NCI-H345 (cell line): ENCODE measurements at regions not wholly inside any gene's neighbourhood (a gene's known extent, or its start where the extent isn't known, plus 50 kb on each side); places are given as distances from the start of the nearest gene placed in this dataset.
"Not testable (repeated sequence)": the region's sequence is repeated elsewhere in the genome, so short reads cannot be mapped to it uniquely, and the experiment has no call there.

Experiments used
- DNase-seq: peaks from one replicate; lab custom pipeline; 2025; lab: John Stamatoyannopoulos, UW

DNA sequence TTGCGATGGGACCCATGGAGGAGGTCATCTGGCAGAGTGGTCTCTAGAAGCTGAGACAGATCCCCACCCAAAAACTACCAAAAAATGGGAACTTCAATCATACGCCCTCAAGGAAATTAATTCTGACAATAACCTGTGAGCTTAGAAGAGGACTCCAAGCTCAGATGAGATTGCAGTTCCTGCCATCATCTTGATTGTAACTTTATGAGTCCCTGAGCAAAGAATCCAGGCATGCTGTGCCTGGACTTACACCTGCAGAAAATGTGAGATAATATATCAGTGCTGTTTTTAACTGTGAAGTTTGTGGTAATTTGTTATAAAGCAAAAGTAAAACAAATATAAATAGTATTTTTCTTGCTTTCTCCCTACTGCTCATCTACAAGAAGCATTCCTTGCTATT lies 299.6 kb upstream of the MBL2 start:
- DNase-seq = no peak

DNA sequence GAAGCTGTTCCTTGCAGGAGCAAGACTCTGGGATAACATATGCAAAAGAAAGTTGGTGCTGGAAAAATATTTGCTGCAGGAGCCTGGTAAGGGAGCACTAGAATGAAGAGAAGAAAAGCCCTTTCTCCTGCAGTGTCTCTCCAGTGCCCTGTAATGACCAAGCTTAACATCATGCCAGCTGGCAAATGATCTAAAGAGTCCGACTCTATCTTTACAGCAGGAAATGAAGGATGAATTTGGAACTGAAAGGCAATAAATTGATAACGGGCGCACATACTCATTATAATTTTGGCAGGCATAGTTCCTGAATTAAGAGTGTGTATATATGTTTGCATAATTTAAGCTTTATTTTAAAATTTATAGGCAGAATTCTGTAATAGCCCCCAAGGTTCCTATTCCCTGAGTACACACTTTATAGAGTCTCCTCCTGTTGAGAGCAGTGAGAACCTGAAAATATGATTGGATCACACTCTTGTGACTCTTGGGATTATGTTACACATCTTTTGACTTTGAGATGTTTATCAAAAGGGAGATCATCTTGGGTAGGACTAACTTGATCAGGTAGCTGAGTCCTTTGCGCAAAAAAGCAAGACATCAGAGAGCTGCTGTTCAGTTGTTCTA lies 299.0 kb upstream of the MBL2 start:
- no peak for DNase-seq

DNA sequence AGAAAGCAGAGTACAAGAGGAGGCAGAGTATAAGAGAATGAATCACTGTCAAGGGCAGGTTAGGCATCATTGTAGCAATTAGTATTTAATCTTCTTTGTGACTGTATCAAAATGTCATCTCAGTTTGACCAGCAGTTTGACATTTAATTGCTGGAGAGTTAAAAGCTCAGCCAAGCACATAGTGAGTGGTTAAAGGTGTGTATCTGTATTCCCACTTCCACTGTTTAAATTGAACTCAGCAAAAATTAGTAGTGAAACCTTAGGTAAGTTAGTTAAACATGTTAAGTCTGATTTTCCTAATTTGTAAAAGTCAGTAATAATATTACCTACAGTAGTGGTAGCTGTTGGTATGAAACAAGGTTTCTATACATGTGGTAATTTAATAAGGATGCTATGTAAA lies 296.4 kb upstream of the MBL2 start:
- no peak for DNase-seq

DNA sequence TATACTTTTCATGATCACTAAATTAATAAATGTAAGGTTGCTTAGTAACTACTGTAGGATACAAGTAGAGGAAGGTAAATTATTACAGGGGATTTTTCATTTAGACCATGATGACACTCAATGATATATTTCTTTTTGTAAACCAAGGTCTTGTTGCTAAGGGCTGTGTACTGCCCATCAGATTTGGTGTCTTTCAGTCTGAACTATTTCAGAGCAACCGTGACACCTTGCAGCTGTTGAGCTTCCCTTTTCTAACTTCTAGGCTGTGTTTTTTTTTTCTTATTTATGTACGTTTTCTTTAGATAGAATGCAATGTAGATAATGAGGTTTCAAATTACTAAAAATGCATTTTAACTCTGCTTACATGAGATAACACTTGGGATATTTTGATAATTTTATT lies 292.0 kb upstream of the MBL2 start:
- no peak for DNase-seq

DNA sequence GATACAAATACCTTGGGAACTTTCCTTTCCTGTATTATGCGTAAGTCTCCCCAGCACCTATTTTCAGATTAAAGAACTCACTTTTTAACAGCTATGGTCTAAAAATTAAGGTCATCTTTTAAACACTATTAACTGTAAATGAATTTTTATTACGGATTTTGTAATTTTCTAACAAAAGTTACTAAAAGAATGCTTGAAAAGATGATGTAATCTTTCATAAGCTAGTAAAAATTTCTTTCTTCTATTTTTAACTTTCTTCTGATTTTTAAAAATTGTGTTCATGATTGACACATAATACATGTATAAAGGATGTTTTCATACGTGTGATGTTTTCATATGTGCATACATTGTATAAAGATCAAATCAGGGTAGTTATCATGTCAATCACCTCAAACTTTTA lies 291.2 kb upstream of the MBL2 start:
- DNase-seq = no peak

DNA sequence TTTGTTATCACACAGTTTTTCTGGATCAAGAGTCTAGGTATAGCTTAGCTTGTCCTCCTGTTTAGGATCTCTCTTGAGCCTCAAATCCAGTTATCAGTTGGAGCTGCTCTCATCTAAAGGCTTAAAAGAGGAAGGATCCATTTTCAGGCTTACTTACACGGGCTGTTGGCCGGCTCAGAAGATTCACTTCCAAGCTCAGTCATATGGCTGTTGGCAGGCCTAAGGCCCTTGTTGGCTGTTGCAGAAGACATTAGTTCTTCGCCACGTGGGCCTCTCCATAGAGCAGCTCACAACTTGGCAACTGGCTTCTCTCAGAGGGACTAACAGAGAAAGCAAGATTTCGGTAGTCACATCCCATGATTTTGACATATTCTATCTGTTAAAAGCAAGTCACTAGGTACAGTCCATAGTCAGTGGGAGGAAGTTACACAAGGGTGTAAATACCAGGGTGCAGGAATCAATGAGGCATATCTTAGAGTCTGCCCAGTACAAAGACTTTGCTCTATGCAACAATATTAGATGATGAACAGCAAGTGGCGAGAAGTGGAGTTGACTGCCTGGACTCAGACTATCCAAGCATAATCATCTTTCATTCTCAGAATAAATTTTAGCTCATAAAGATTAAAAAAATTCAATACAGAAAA lies 280.1 kb upstream of the MBL2 start:
- no peak for DNase-seq

DNA sequence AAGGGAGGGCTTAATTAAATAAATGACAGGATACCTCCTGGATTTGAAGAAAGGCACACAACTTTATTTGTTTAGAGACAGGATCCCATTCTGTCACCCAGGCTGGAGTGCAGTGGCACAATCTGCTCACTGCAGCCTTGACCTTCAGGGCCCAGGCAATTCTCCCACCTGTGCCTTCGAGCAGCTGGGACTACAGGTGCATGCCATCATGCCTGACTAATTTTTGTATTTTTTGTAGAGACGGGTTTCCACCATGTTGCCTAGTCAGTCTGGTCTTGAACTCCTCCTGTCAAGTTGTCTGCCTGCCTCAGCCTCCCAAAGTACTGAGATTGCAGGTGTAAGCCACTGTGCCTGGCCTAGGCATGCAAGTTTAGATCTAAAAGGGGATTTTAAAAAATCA lies 272.7 kb upstream of the MBL2 start:
- DNase-seq = no peak

DNA sequence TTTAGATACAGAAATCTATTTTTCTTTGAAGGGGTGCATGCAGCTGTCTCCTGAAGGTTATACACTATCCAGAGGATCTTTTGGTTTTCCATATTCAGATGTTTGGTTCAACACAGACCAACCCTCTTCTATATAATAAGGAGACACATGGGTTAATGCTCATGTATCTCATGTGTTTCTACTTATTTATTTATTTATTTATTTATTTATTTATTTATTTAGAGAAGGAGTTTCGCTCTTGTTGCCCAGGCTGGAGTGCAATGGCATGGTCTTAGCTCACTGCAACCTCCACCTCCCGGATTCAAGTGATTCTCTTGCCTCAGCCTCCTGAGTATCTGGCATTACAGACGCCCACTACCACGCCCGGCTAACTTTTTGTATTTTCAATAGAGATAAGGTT lies 263.2 kb upstream of the MBL2 start:
- DNase-seq = not testable (repeated sequence)

DNA sequence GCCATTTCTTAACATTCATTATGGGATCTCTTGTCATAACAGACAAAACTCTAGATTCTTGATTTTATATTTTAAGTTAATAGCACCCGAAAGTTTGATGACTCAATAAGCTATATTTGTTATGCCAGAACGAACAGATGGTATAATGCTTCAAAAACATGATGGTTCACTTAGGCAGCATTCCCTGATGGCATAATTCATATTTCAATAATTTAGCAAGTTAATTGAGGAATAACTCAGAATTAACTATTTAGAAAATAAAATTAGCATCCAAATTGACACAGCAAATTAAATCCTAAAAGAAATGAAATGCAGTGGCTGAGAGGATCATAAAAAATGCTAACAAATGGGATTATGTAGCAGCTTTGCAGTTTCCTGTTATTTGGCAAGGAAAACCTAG lies 260.8 kb upstream of the MBL2 start:
- DNase-seq = no peak

DNA sequence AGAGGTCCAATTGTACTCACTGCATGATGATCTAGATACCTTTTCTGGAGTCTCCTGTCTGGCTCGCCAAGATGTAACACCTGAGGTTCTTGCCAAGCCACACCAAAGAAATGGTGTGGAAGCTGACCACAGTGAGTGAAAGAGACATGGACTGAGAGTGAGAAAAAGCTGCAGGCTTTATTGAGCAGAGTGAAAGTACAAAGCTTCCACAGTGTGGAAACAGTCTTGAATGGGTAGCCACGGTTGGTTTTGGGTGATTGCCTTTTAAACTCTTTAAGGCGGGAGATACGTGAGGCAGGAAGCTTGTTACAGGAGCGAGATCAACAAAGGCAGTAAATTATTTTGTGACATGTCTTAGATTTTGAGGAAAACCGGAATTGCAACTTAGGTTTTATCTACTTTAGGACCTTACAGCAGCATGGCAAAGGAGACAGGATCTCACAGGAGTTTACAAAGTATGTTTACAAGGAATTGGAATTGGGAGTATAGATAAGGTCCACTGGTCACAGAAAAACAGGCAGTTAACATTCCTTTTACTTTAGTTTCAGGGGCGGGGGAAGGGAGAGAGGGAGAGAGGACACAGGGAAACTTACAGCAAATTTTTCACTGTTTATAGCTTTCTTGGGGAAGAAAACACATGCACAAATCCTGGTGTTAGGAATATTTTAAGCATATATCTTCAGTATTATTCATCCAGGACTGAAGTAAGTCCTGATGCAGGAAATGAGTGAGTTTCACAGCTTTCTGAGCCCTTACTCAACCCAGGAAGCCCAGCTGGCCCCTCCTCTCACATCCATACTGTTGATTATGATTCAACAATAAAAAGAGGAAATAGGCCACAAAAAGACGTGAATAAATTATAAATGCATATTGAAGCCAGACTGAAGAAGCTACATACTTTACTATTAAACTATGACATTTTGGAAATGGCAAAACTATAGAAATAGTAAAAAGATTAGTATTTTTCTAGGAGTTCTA lies 257.6 kb upstream of the MBL2 start:
- DNase-seq = not testable (repeated sequence)

DNA sequence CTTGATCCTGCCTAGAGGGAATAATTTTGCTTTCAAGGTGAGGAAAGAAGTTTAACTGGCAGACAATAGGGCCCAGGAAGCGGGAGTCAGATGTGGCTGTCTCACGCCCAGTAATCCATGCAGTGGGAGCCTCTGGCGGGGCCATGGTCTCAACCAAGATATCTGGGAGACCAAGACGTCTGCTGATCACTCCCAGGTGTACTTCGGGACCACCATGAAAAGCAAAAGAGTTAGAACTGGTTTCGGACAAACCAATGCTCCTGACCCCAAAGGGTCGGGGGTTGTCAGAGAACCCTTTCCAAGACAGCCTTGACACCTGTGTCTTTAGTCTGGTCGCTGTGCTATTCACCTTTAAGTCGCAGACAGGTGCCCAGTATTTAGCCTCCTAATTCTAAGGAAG lies 256.9 kb upstream of the MBL2 start:
- no peak for DNase-seq

DNA sequence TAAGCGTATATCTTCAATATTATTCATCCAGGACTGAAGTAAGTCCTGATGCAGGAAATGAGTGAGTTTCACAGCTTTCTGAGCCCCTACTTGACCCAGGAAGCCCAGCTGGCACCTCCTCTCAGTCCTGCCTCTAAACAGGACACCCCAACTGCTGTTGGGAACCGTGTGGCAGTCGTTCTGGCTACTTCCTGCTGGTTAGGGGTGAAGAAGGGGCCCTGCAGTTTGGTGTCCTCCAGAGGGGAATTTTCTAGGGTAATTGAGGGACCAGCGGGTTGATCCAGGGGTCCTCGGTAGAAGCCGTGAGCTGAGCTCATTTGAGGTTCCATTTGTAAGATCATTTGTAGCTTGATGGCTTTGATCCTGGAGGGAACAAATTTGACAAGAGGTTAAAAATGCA lies 253.2 kb upstream of the MBL2 start:
- DNase-seq = not testable (repeated sequence)

DNA sequence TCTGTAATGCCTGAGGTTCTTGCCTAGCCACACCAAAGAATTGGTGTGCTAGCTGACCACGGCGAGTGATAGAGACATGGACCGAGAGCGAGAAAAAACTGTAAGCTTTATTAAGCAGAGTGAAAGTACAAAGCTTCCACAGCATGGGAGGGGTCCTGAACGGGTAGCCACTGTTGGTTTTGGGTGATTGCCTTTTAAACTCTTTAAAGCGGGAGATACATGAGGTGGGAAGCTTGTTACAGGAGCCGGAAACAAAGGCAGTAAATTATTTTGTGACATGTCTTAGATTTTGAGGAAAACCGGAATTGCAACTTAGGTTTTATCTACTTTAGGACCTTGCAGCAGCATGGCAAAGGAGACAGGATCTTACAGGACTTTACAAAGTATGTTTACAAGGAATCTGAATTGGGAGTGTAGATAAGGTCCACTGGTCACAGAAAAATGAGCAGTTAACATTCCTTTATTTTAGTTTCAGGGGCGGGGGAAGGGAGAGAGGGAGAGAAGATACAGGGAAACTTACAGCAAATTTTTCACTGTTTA lies 252.7 kb upstream of the MBL2 start:
- no peak for DNase-seq

DNA sequence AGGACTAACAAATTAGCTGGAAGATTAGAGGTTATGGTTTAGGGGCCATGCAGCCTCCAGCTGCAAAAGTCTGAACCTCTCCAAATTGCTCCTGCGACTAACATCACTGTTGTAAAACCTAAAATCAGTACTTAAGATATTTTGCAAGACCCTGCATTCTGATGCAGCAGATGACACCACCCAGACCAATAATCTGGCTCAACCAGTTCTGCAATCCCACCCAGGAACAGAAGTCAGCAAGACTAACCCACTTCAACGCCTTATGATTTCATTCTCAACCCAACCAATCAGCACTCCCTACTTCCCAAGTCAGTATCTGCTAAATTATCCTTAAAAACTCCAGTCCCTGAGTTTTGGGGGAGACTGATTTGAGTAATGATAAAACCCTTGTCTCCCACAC lies 250.8 kb upstream of the MBL2 start:
- DNase-seq = no peak

DNA sequence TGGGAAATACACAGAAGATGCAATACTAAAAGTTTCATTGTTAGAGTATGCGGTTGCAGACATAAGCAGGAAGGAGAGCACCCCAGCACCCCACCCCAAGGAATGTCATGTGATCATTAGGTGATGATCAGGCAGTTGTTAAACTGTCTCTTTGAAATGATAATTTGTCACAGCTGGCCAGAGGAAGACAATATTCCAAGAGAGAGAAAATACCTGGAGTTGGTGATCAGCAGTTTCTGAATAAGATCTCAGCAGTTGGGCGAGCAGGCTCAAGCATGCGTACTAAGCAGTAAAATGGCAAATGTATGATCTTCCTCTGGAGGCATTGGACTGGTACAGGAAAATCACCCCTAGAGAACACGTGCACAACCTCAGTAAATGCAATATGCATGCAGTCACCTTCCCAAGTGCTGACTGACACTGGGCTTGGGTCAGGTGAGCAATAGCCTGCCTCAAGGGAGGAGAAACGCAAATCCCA lies 250.1 kb upstream of the MBL2 start:
- DNase-seq = no peak

DNA sequence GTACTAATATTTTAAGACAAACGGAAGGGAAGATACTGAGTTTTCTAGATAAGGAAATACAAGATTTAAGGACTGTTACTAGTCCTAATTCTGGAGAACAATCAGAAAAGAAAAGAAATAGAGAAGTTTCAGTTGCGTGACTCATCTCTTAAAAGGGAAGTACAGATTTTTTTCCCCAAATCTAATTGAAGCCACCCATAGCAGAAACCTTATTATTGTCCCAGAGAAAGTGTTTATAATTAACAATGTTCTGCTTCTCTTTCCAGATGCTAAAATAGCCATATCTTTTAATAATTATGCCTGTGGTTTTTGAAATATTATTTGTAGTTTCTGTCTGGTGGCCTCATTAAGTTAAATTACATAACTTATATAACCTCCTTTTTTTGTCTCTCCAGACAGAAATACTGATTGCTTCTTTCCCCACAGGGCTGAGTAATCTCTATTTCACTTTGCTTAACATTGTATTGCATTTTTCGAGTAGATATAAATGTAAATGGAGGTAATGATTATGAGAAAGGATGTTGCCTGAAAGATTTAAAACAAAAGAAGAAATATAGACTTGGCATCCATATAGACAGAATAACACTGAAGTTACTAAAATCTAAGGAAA lies 240.7 kb upstream of the MBL2 start:
- DNase-seq = no peak

DNA sequence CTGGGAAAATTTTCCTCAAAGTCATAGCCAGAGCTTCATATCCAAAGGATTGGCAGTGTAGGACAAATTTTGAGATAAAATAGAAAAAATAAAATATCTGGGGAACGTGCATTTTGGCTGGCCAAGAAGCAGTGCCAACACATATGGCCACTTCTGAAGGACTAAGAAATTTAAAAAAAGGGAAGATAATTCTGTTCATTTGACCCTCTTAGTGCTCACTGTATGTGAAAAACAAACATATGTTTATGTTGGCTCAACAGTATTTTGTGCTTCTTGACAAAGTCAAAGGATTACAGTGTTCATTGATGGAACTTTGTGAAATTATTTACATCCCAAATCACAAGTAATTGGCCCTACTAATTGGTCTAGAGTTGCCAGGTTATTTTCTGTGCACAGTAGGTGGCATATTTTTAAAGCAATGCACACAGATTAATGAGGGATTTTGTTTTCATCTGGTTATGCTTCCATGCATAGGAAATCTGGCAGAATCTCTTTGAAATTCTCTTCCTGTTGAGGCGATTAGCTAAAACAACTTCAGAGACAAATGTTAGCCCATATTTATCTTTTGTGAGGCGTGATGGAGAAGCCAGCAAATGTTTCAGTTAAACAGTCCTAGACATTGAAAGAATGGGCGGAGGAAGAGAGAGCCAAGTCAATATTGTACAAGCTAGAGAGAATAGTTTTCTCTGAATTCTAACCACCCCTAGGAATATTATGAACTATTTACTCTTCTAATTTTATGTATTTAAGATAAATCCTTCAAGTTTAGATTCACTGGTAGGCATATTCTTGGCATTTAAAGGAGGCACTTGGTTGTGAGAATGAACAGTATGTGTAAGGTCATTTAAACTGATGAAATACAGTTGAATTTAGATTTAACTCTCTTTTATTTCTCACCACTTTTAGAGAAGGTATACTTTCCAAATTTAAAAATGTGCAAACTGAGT lies 237.7 kb upstream of the MBL2 start:
- no peak for DNase-seq

DNA sequence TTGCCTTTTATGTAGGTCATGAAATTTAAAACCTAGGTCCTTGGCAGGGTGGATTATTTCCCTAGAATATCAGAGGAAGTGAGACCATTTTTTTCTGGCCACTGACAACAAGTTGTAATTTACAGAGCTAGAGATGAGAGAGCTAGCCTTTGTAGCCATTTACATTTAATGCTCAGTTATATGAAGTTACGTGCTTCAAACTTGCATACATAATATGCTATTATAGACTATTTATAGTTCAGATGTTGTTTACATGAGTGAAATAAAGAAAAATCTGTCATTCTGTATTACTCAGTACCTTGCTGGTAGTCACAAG lies 234.9 kb upstream of the MBL2 start:
- peak; percentile 12 for DNase-seq

DNA sequence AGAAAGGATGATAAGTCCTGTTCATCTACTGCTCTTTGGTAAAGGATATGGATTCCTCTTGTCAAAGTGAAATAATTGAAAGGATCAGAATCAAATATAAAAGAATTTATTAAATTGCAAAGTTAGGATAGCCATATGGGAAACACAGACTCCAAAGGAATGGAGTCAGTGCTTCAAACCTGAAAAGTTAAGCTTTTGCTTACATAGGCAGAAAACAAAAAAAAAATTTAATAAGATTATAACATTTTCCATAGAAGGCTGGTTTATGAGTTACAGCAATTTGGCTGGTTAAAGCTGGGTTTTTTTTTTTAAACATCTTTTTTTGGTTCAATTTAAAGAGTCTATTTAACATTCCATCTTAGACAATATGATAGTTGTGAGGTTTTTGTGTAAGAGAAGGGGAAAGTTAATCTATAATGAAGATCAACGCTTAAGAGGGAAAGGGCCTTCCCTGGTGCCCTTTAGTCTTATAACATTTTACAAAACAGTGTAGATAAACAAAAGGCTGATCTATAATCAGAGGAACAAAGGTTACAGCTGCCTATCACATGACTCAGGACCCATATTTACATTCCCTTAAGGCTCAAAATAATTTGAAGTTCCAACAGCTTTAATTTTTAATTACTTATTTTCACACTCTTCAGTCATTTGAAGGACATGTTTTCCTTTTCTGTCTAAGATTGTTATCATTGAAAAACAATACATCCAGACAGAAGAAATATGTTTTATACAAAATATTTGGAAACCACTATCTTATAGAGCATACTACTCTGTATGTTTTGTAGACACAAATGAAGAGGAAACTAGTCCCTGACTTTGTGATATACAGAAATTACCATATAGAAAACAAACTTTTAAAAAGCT lies 234.3 kb upstream of the MBL2 start:
- no peak for DNase-seq
